D721Med (cell line): ENCODE measurements at regions not wholly inside any gene's neighbourhood (a gene's known extent, or its start where the extent isn't known, plus 50 kb on each side); places are given as distances from the start of the nearest gene placed in this dataset.
"Not testable (repeated sequence)": the region's sequence is repeated elsewhere in the genome, so short reads cannot be mapped to it uniquely, and the experiment has no call there.

Experiments
- DNase-seq: peaks from one replicate; pipeline ENCODE4 v3.0.0; 2011; ENCODE audit warnings: low spot score; ENCODE audit not compliant: insufficient read length
- FAIRE-seq: peaks from 2 replicates; lab custom pipeline; 2011; peaks lifted over from hg19 to GRCh38; lab: Jason Lieb, UNC
- CTCF ChIP-seq: IDR thresholded peaks from 2 replicates; pipeline ENCODE4 v1.5.1; 2012; ENCODE audit warnings: mild to moderate bottlenecking, control low read depth; ENCODE audit not compliant: insufficient read depth; ENCODE audit errors: missing control alignments

- TF ChIP-seq CTCF: no peak
- DNase-seq: peak; percentile 20
- peak; percentile 96 for FAIRE-seq
Measured at GRCh38 chr13:70755456-70755855, 647.2 kb upstream of the KLHL1 start.

- no peak for TF ChIP-seq CTCF
- peak; percentile 16 for DNase-seq
- FAIRE-seq: peak; percentile 100
Measured at GRCh38 chr13:70747262-70747661, 639.0 kb upstream of the KLHL1 start.

- DNase-seq, FAIRE-seq: not testable (repeated sequence)
Measured at GRCh38 chr13:70746469-70746868, 638.2 kb upstream of the KLHL1 start.

GRCh38 chr13:70736622-70737317, 628.5 kb upstream of the KLHL1 start:
- no peak for TF ChIP-seq CTCF
- DNase-seq (no peak), FAIRE-seq (peak; percentile 85)

- FAIRE-seq (peak; percentile 44), DNase-seq (no peak)
- no peak for TF ChIP-seq CTCF
Measured at GRCh38 chr13:70732611-70733010, 624.4 kb upstream of the KLHL1 start.

GRCh38 chr13:70729369-70729768, 621.1 kb upstream of the KLHL1 start:
- peak; percentile 69 for FAIRE-seq
- DNase-seq: no peak
- TF ChIP-seq CTCF: no peak

- peak; percentile 88 for FAIRE-seq
- DNase-seq: no peak
- peak; percentile 55 for TF ChIP-seq CTCF
Measured at GRCh38 chr13:70723732-70724131, 615.5 kb upstream of the KLHL1 start.

- no peak for TF ChIP-seq CTCF
- no peak for DNase-seq
- FAIRE-seq: no peak
Measured at GRCh38 chr13:70720386-70720785, 612.1 kb upstream of the KLHL1 start.
